Kidney epithelial cell (primary cell): ENCODE measurements at regions not wholly inside any gene's neighbourhood (a gene's known extent, or its start where the extent isn't known, plus 50 kb on each side); places are given as distances from the start of the nearest gene placed in this dataset.
A peak's percentile ranks its signal among the peaks of the same experiment; 100 is the strongest.

Experiments used
- DNase-seq: peaks from one replicate; pipeline ENCODE4 v3.0.0-alpha.2; 2010; ENCODE audit warnings: low read depth
- H3K27me3 ChIP-seq: 2 replicates; pipeline ENCODE4 v1.6.0; 2011; ENCODE audit warnings: low read length; ENCODE audit not compliant: control insufficient read depth, insufficient read depth
- H3K36me3 ChIP-seq: 2 replicates; pipeline ENCODE4 v1.5.1; 2011; ENCODE audit warnings: low read length; ENCODE audit not compliant: control insufficient read depth, insufficient read depth
- H3K4me3 ChIP-seq: 2 replicates; pipeline ENCODE4 v1.5.1; 2011; ENCODE audit warnings: low read depth, mild to moderate bottlenecking, control low read depth, low read length
- TF ChIP-seq, protein P1 (sequence below): IDR thresholded peaks from 2 replicates; pipeline ENCODE4 v1.5.1; 2011; ENCODE audit warnings: mild to moderate bottlenecking, moderate library complexity, low read length, control low read depth, inconsistent platforms; ENCODE audit not compliant: insufficient read depth, poor library complexity, severe bottlenecking

DNA sequence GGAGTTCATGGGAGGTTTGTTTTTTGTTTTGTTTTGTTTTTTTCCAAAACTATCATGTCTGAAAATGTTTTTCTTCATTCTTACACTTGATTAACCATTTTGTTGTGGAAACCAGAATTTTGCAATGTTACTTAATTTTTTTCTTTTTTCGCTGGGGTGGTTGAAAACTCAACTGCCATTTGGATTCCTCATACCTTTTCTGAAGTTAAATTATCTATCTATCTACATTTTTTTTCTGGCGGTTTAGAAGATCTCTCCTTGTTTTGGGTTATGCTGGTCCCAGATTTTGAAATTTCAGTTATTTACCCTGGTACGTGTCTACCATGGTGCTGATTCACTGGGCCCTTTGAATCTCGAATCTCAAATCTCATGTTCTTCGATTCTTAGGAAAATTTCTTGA, 316.2 kb upstream of the SMARCA2 start:
- H3K36me3 ChIP-seq: no peaks in the 10 kb centered on the region
- DNase-seq: no peak
- no peak overlapping the region for H3K4me3 ChIP-seq
- TF ChIP-seq, protein P1, sequence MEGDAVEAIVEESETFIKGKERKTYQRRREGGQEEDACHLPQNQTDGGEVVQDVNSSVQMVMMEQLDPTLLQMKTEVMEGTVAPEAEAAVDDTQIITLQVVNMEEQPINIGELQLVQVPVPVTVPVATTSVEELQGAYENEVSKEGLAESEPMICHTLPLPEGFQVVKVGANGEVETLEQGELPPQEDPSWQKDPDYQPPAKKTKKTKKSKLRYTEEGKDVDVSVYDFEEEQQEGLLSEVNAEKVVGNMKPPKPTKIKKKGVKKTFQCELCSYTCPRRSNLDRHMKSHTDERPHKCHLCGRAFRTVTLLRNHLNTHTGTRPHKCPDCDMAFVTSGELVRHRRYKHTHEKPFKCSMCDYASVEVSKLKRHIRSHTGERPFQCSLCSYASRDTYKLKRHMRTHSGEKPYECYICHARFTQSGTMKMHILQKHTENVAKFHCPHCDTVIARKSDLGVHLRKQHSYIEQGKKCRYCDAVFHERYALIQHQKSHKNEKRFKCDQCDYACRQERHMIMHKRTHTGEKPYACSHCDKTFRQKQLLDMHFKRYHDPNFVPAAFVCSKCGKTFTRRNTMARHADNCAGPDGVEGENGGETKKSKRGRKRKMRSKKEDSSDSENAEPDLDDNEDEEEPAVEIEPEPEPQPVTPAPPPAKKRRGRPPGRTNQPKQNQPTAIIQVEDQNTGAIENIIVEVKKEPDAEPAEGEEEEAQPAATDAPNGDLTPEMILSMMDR: no peak
- no peaks in the 10 kb centered on the region for H3K27me3 ChIP-seq

DNA sequence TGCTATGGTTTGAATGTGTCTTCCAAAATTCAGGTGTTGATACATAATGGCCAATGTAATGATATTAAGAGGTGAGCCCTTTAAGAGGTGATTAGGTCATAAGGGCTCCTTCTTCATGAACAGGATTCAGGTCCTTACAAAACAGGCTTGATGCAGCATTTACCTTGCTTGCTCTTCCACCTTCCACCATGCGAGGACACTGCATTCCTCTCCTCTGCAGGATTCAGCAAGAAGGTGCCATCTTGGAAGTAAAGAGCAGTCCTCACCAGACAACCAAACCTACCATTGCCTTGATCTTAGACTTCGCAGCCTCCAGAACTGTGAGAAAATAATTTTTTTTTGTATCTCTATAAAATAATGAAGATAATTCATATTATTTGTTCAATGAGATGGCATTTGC, 314.0 kb upstream of the SMARCA2 start:
- Histone ChIP-seq H3K27me3 (no peaks in the 10 kb centered on the region), H3K36me3 (no peaks in the 10 kb centered on the region), H3K4me3 (no peak overlapping the region)
- TF ChIP-seq, protein P1: no peak
- no peak for DNase-seq

DNA sequence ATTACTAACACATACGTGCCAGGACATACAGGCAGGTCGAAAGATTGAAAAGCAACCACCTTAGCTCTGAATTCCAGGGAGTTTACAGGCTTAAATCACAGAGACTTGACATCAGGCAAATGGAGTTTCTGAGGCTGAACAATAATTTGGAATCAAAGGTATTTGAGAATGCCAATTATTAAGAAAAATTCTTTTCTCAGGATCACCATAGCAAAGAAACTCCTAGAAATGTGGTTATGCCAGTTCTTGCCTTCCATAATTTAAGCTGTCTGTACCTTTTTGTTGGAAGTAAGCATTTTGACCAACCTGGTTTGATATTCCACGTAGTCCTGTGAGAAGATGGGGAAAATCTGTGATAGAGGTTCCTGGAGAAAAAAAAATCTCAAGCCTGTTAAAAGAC, 312.4 kb upstream of the SMARCA2 start:
- no peaks in the 10 kb centered on the region for H3K27me3 ChIP-seq
- TF ChIP-seq, protein P1: no peak
- no peak overlapping the region for H3K4me3 ChIP-seq
- H3K36me3 ChIP-seq: no peaks in the 10 kb centered on the region
- DNase-seq: no peak

DNA sequence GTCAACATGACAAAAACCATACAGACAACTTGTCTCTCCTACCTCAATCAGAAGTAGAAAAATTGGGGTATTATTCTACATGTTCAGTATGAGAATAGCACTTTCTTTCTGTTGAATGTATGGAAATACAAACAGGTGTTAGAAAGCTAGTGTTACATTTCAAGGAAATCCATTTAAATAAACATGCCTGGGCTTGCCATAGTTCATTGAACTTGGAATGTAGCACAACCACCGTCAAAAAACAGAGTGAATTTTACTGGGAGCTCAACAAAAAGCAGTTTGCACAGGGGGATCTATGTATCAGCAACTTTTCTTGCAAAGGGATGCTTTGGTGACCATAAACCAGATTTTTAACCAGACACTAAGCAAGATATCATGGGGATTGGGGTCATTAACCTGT, 307.9 kb upstream of the SMARCA2 start:
- TF ChIP-seq, protein P1: no peak
- DNase-seq: peak; percentile 21
- Histone ChIP-seq H3K36me3 (no peaks in the 10 kb centered on the region), H3K27me3 (no peaks in the 10 kb centered on the region), H3K4me3 (no peak overlapping the region)

DNA sequence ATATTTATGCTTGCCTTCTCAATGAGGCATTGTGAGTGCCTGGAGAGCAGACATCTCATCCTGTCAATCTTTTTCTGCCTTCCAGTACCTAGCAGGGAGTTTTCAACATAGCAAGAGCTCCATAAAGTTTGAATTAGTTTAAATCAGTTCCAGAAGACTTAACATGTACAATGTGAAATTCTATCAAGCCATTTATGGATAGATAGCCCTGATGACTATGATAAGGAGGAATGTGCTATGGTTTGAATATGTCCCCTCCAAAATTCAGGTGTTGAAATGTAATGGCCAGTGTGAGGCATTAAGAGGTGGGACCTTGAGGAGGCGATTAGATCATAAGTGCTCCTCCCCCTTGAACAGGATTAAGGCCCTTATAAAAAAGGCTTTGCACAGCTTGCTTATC, 306.9 kb upstream of the SMARCA2 start:
- H3K27me3 ChIP-seq: no peaks in the 10 kb centered on the region
- TF ChIP-seq, protein P1: no peak
- H3K36me3 ChIP-seq: no peaks in the 10 kb centered on the region
- no peak overlapping the region for H3K4me3 ChIP-seq
- DNase-seq: peak; percentile 50

DNA sequence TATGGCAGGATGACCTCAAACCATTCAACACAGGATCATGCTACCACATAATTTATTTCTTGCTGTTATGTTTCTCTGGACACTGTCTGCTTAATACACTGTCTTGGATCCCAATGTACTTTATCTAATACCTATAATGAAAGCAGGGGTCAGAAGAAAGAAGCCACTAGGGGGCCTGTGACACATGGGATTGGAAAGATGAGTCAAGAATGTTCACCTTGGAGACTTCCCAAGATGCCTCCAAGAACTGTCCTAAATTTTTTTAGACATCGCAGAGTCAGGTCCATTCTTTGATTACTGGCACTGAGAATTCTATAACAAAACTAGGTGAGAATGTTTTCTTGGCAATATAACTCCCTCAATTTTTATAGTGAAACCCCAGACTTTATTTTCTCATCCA, 305.8 kb upstream of the SMARCA2 start:
- TF ChIP-seq, protein P1: peak; percentile 22

More for the DNA sequence above, 305.8 kb upstream of the SMARCA2 start:
- H3K27me3 ChIP-seq: no peaks in the 10 kb centered on the region
- H3K36me3 ChIP-seq: no peaks in the 10 kb centered on the region
- H3K4me3 ChIP-seq: no peak overlapping the region
- no peak for DNase-seq
